ENCODE measurements at regions not wholly inside any gene's neighbourhood (a gene's known extent, or its start where the extent isn't known, plus 50 kb on each side); places are given as distances from the start of the nearest gene placed in this dataset.
"Not testable (repeated sequence)": the region's sequence is repeated elsewhere in the genome, so short reads cannot be mapped to it uniquely, and the experiment has no call there.

GRCh38 chr15:31221936-31222515 lies 104.6 kb upstream of the KLF13 start:
- DNase-seq = no peak

- no peak for DNase-seq
Observed at GRCh38 chr15:31222773-31223341, 103.8 kb upstream of the KLF13 start.

GRCh38 chr15:31223478-31224350 lies 102.9 kb upstream of the KLF13 start:
- no peak for DNase-seq

- not testable (repeated sequence) for DNase-seq
Observed at GRCh38 chr15:31224661-31225060, 102.0 kb upstream of the KLF13 start.

GRCh38 chr15:31225356-31225955 lies 101.2 kb upstream of the KLF13 start:
- DNase-seq = no peak

GRCh38 chr15:31226021-31226420 lies 100.6 kb upstream of the KLF13 start:
- no peak for DNase-seq

GRCh38 chr15:31227235-31227634 lies 99.4 kb upstream of the KLF13 start:
- DNase-seq = no peak

- no peak for DNase-seq
Observed at GRCh38 chr15:31228011-31228484, 98.6 kb upstream of the KLF13 start.

GRCh38 chr15:31228980-31229826 lies 97.4 kb upstream of the KLF13 start:
- no peak for DNase-seq

- DNase-seq = no peak
Observed at GRCh38 chr15:31230630-31231485, 95.8 kb upstream of the KLF13 start.

GRCh38 chr15:31234815-31235214 lies 91.8 kb upstream of the KLF13 start:
- DNase-seq = no peak

GRCh38 chr15:31235311-31236183 lies 91.1 kb upstream of the KLF13 start:
- peak in 1 of 2 experiments; percentile 32 for DNase-seq

- DNase-seq = peak in 1 of 2 experiments; percentile 35
Observed at GRCh38 chr15:31236184-31237042, 90.2 kb upstream of the KLF13 start.

GRCh38 chr15:31237043-31237324 lies 89.7 kb upstream of the KLF13 start:
- DNase-seq = no peak

GRCh38 chr15:31238906-31239305 lies 87.7 kb upstream of the KLF13 start:
- DNase-seq = no peak

GRCh38 chr15:31239409-31239808 lies 87.2 kb upstream of the KLF13 start:
- DNase-seq = no peak

GRCh38 chr15:31241888-31242522 lies 84.6 kb upstream of the KLF13 start:
- no peak for DNase-seq

- DNase-seq = no peak
Observed at GRCh38 chr15:31243895-31244294, 82.7 kb upstream of the KLF13 start.

GRCh38 chr15:31245135-31245689 lies 81.4 kb upstream of the KLF13 start:
- DNase-seq = no peak

All from cerebellar nuclear complex (tissue), 1 donor.